Erythroblast (primary cell): ENCODE measurements at regions not wholly inside any gene's neighbourhood (a gene's known extent, or its start where the extent isn't known, plus 50 kb on each side); places are given as distances from the start of the nearest gene placed in this dataset.

ENCODE experiments used
- GATA1 ChIP-seq: IDR thresholded peaks from 2 replicates; pipeline ENCODE4 v1.6.1; 2011; ENCODE audit warnings: low read depth, mild to moderate bottlenecking, control low read depth, low read length, moderate library complexity
- POLR2A ChIP-seq: IDR thresholded peaks from 2 replicates; pipeline ENCODE4 v1.6.1; 2011; ENCODE audit warnings: mild to moderate bottlenecking, low read length

GRCh38 chr3:59570806-59571205 is 521.0 kb upstream of the CFAP20DC start:
- no peak for TF ChIP-seq POLR2A
- TF ChIP-seq GATA1 = no peak
